ENCODE measurements at regions not wholly inside any gene's neighbourhood (a gene's known extent, or its start where the extent isn't known, plus 50 kb on each side); places are given as distances from the start of the nearest gene placed in this dataset.
A peak's percentile ranks its signal among the peaks of the same experiment; 100 is the strongest.
"Not testable (repeated sequence)": the region's sequence is repeated elsewhere in the genome, so short reads cannot be mapped to it uniquely, and the experiment has no call there.

GRCh38 chr4:31370866-31371465 lies 650.8 kb downstream of the PCDH7 start:
- DNase-seq (ENCODE audit: low read depth), result peak; percentile 20

DNA sequence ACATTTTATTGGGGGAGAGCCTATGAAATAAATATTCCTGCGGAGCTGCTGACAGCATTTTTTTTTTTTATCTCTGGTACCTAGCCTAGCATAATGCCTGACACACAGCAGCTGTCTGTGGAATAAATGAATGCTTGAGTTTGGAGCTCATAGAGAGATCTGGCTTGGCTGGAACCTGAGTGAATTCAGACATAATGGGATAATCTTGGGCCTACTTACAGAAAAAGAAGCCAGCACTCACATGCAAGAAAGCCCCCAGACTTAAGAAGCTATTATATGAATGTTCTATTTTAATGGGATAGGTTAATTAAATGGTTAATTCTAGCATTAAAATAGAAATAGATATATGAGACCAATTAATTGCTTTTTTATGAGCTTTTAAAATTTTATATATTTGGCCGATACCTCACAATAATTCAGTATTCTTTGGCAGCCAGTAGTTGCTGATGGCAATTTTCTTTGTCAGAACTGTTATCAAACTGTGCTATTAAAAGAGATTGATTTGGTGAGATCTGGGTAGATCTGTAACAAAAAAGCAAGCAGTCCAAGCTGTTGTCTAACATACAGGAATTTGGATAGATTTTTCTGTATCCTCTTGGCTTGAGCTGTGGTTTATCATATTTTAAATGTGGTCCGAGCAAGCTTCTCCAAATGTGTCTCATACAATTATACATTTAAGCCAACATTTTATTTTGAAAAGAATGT lies 654.2 kb downstream of the PCDH7 start:
- DNase-seq (ENCODE audit: low read depth), result no peak

GRCh38 chr4:31375936-31376335 lies 655.8 kb downstream of the PCDH7 start:
- no peak for DNase-seq (ENCODE audit: low read depth)

- no peak for DNase-seq (ENCODE audit: low read depth)
These were observed 659.2 kb downstream of the PCDH7 start for GRCh38 chr4:31379364-31379763.

GRCh38 chr4:31383767-31384166 lies 663.6 kb downstream of the PCDH7 start:
- no peak for DNase-seq (ENCODE audit: low read depth)

- DNase-seq (ENCODE audit: low read depth), result no peak
These were observed 670.7 kb downstream of the PCDH7 start for GRCh38 chr4:31390849-31391248.

GRCh38 chr4:31391976-31392375 lies 671.8 kb downstream of the PCDH7 start:
- no peak for DNase-seq (ENCODE audit: low read depth)

- no peak for DNase-seq (ENCODE audit: low read depth)
These were observed 672.8 kb downstream of the PCDH7 start for GRCh38 chr4:31392923-31393322.

- DNase-seq (ENCODE audit: low read depth), result no peak
These were observed 688.0 kb downstream of the PCDH7 start for GRCh38 chr4:31408121-31408520.

- DNase-seq (ENCODE audit: low read depth), result no peak
These were observed 691.4 kb downstream of the PCDH7 start for GRCh38 chr4:31411565-31411964.

GRCh38 chr4:31415629-31416028 lies 695.5 kb downstream of the PCDH7 start:
- DNase-seq (ENCODE audit: low read depth), result no peak

GRCh38 chr4:31416498-31416897 lies 696.3 kb downstream of the PCDH7 start:
- no peak for DNase-seq (ENCODE audit: low read depth)

DNA sequence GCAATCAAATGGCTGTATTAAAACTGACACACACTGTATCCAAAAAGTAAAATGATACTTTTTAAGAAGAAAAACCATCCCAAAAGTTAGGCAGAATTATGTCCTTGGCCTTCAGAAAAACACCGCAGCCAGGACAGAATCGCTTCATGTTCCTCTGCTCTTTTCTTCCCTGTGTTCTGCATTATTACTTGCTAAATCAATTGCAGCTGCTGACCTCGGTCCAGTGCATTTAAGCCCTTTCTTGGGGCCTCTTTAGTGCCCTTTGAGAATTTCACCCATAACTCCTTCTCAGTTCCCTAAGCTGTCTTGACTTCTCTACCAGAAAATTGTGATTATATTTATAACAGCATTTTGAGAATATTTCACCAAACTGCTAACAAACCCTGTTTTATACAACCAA lies 696.9 kb downstream of the PCDH7 start:
- DNase-seq (ENCODE audit: low read depth), result no peak

DNA sequence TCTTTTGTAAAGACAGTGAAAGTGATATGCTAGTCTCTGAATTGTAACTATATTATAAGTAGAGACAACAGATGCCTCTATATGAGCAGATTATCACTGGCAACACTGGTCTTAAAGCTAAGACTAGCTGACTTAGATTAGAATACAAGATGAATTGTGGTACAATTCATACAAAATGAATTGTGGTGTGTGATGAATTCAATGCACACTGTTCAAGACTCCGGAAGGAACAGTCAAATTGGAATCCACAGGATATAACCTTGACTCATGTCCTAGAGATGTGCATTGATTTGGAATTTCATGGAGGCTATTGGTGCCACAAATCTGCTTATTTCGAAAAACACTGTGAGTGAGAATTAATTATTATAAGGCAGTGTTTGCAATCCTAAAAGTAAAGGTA lies 701.8 kb downstream of the PCDH7 start:
- DNase-seq (ENCODE audit: low read depth), result no peak

GRCh38 chr4:31427691-31428090 lies 707.5 kb downstream of the PCDH7 start:
- no peak for DNase-seq (ENCODE audit: low read depth)

DNA sequence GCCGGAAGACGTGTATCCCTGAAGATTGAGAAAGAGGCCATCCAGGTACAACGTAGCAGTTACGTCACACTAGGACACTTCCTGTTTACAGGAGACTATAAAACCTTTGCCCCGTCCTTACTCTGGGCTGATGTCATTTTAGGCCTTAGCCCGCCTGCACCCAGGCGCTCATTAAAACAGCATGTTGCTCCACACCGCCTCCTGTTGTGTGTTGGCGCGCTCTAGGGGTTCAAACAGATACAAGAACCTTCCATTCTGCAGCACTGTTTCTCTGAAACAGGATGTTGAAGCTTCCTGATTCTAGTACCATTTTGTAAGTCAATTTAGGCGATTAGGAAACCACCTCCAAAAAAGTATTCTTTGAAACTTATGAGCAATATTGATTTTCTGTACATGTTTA lies 722.1 kb downstream of the PCDH7 start:
- no peak for DNase-seq (ENCODE audit: low read depth)

DNA sequence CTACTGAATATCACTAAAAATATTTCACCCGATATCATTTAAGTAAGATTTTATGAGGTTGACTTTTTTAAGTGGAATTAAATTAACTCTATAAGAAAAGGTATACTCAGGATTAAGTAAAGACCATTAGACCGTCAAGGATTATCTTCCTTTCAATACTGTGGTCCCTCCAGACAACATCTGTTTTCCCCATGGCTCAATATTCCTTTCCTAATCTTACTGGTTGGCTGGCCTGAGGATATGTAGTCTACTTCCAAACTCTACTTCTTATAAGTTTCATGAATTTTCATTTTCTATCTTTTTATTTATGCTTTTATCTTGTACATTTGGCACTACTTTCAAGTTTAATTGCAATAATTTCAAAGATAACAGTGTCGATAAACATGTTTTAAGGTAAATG lies 725.4 kb downstream of the PCDH7 start:
- no peak for DNase-seq (ENCODE audit: low read depth)

DNA sequence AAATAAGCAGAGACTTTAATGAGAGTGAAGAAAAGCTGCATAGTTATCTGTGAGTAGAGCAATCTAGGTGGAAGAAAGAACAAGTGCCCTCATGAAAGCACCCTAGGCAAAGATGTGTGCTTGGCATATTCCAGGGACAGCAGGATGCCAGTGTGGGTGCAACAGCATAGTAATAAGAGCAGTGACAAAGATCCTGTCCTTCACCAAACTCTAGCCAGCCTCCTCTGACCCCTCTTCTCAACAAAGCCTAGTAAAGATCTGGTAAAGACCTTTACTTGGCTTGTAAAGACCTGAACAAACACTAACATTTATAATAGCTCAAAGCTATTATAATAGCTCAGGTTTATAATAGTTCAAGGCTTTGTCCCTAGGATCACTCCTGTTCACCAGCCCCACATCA lies 735.4 kb downstream of the PCDH7 start:
- no peak for DNase-seq (ENCODE audit: low read depth)

- no peak for DNase-seq (ENCODE audit: low read depth)
These were observed 738.6 kb downstream of the PCDH7 start for GRCh38 chr4:31458813-31459212.

GRCh38 chr4:31461421-31461820 lies 741.3 kb downstream of the PCDH7 start:
- peak; percentile 9 for DNase-seq (ENCODE audit: low read depth)

GRCh38 chr4:31467781-31468180 lies 747.6 kb downstream of the PCDH7 start:
- no peak for DNase-seq (ENCODE audit: low read depth)

- no peak for DNase-seq (ENCODE audit: low read depth)
These were observed 754.1 kb downstream of the PCDH7 start for GRCh38 chr4:31474221-31474620.

- no peak for DNase-seq (ENCODE audit: low read depth)
These were observed 762.5 kb downstream of the PCDH7 start for GRCh38 chr4:31482691-31483090.

DNA sequence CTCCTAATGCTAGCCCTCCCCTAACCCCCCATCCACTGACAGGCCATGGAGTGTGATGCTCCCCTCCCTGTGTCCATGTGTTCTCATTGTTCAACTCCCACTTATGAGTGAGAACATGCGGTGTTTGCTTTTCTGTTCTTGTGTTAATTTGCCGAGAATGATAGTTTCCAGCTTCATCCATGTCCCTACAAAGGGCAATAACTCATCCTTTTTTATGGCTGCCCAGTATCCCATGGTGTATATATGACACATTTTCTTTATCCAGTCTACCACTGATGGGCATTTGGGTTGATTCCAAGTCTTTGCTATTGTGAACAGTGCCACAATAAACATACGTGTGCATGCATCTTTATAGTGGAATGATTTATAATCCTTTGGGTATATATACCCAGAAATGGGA lies 779.0 kb downstream of the PCDH7 start:
- DNase-seq (ENCODE audit: low read depth), result not testable (repeated sequence)

Data from EH (cell line).